GM19324 (cell line): ENCODE measurements at regions not wholly inside any gene's neighbourhood (a gene's known extent, or its start where the extent isn't known, plus 50 kb on each side); places are given as distances from the start of the nearest gene placed in this dataset.
"Not testable (repeated sequence)": the region's sequence is repeated elsewhere in the genome, so short reads cannot be mapped to it uniquely, and the experiment has no call there.

Source experiments
- ATAC-seq: cut with Tn5 transposase; IDR thresholded peaks from one replicate; pipeline ENCODE4 v1.9.1; 2021; ENCODE audit warnings: mild to moderate bottlenecking, moderate library complexity; ENCODE audit not compliant: unreplicated experiment, low FRiP score

- ATAC-seq = no peak
Measured at GRCh38 chr22:49394116-49394785, 433.4 kb downstream of the BRD1 start.

GRCh38 chr22:49393526-49393925, 434.1 kb downstream of the BRD1 start:
- no peak for ATAC-seq

GRCh38 chr22:49392841-49393510, 434.7 kb downstream of the BRD1 start:
- no peak for ATAC-seq

- ATAC-seq = no peak
Measured at GRCh38 chr22:49392247-49392646, 435.4 kb downstream of the BRD1 start.

GRCh38 chr22:49391436-49391835, 436.2 kb downstream of the BRD1 start:
- ATAC-seq = no peak

- no peak for ATAC-seq
Measured at GRCh38 chr22:49390954-49391353, 436.7 kb downstream of the BRD1 start.

- ATAC-seq = not testable (repeated sequence)
Measured at GRCh38 chr22:49383909-49384308, 443.8 kb downstream of the BRD1 start.

GRCh38 chr22:49382451-49382735, 445.3 kb downstream of the BRD1 start:
- no peak for ATAC-seq

- ATAC-seq = no peak
Measured at GRCh38 chr22:49381595-49382450, 445.9 kb downstream of the BRD1 start.

GRCh38 chr22:49380828-49381114, 446.9 kb downstream of the BRD1 start:
- ATAC-seq = no peak

- no peak for ATAC-seq
Measured at GRCh38 chr22:49380095-49380827, 447.4 kb downstream of the BRD1 start.

- no peak for ATAC-seq
Measured at GRCh38 chr22:49377306-49377705, 450.4 kb downstream of the BRD1 start.

- no peak for ATAC-seq
Measured at GRCh38 chr22:49373801-49374226, 453.9 kb downstream of the BRD1 start.

GRCh38 chr22:49373289-49373666, 454.4 kb downstream of the BRD1 start:
- ATAC-seq = no peak

- no peak for ATAC-seq
Measured at GRCh38 chr22:49372530-49373288, 455.0 kb downstream of the BRD1 start.

GRCh38 chr22:49372111-49372529, 455.6 kb downstream of the BRD1 start:
- no peak for ATAC-seq

GRCh38 chr22:49371325-49372110, 456.2 kb downstream of the BRD1 start:
- no peak for ATAC-seq

- ATAC-seq = no peak
Measured at GRCh38 chr22:49370627-49371301, 456.9 kb downstream of the BRD1 start.
